Caco-2 (cell line): ENCODE measurements at regions not wholly inside any gene's neighbourhood (a gene's known extent, or its start where the extent isn't known, plus 50 kb on each side); places are given as distances from the start of the nearest gene placed in this dataset.
A peak's percentile ranks its signal among the peaks of the same experiment; 100 is the strongest.

Experiments used
- BruUV-seq: library from RNA; stranded (reverse); fragments of 400-500 nt; replicated peaks from 2 replicates; lab custom pipeline; 2021; lab: Mats Ljungman, UMichigan
- CTCF ChIA-PET: fragments of 300-600 bp; sonication (Branson Sonifier 250); formaldehyde crosslinking; loops from one replicate; lab custom pipeline; 2022; ENCODE audit warnings: antibody characterized with exemption; lab: Charles Lee
- POLR2A ChIA-PET: fragments of 300-600 bp; sonication (Branson Sonifier 250); formaldehyde crosslinking; loops from one replicate; lab custom pipeline; 2022; ENCODE audit warnings: antibody characterized with exemption; lab: Charles Lee
- DNase-seq, 2 experiments: peaks; one replicate each; pipeline versions ENCODE4 v3.0.0 to v3.0.0-alpha.2; 2020 to 2022
- H3K27me3 ChIP-seq: replicated peaks from 2 replicates; pipeline ENCODE4 v1.6.0; 2011; ENCODE audit warnings: low read length; ENCODE audit not compliant: control insufficient read depth, insufficient read depth
- H3K36me3 ChIP-seq: 2 replicates; pipeline ENCODE4 v1.5.1; 2011; ENCODE audit warnings: low read length; ENCODE audit not compliant: control insufficient read depth, insufficient read depth
- H3K4me1 ChIP-seq: fragments of 250-450 bp; sonication (Bioruptor Pico); 2 replicates; pipeline ENCODE4 v1.5.1; 2020; ENCODE audit warnings: mild to moderate bottlenecking
- H3K4me3 ChIP-seq: 2 replicates; pipeline ENCODE4 v1.5.1; 2011; ENCODE audit warnings: low read depth, mild to moderate bottlenecking, control low read depth, low read length
- H3K9me3 ChIP-seq: fragments of 250-450 bp; sonication (Bioruptor Pico); 2 replicates; pipeline ENCODE4 v1.5.1; 2020; ENCODE audit warnings: mild to moderate bottlenecking, moderate library complexity
- H3K27ac Mint-ChIP-seq: one replicate; pipeline ENCODE4 v1.8.0; 2022; ENCODE audit warnings: mixed read lengths; ENCODE audit not compliant: unreplicated experiment
- H3K27me3 Mint-ChIP-seq: one replicate; pipeline ENCODE4 v1.8.0; 2022; ENCODE audit warnings: mixed read lengths; ENCODE audit not compliant: insufficient read depth, unreplicated experiment
- H3K36me3 Mint-ChIP-seq: one replicate; pipeline ENCODE4 v1.8.0; 2022; ENCODE audit warnings: mild to moderate bottlenecking, mixed read lengths; ENCODE audit not compliant: insufficient read depth, unreplicated experiment
- H3K4me1 Mint-ChIP-seq: one replicate; pipeline ENCODE4 v1.8.0; 2022; ENCODE audit warnings: low read depth, mixed read lengths; ENCODE audit not compliant: unreplicated experiment
- H3K4me3 Mint-ChIP-seq: one replicate; pipeline ENCODE4 v1.8.0; 2022; ENCODE audit warnings: mild to moderate bottlenecking, moderate library complexity, mixed read lengths; ENCODE audit not compliant: unreplicated experiment
- H3K9me3 Mint-ChIP-seq: one replicate; pipeline ENCODE4 v1.8.0; 2022; ENCODE audit warnings: mixed read lengths; ENCODE audit not compliant: unreplicated experiment
- CTCF ChIP-seq, 2 experiments: fragments of 200-600 bp in 1 of 2; IDR thresholded peaks; 1 replicate in 1 of 2; 2 replicates in 1 of 2; pipeline versions ENCODE4 v1.5.1 to v1.8.0; 2011 to 2022; ENCODE audit warnings: antibody characterized with exemption in 1 of 2, control low read depth in 1 of 2, inconsistent platforms in 1 of 2, low read depth in 1 of 2, low read length in 1 of 2, mild to moderate bottlenecking in 1 of 2, moderate library complexity in 1 of 2; ENCODE audit not compliant: insufficient read depth in 1 of 2, severe bottlenecking in 1 of 2, unreplicated experiment in 1 of 2
- intact Hi-C: fragments of 100-400 bp; cut with micrococcal nuclease; formaldehyde crosslinking; loops from one replicate; pipeline ENCODE4 v1.10.0; 2022; ENCODE audit not compliant: unreplicated experiment

GRCh38 chr4:100082852-100083251, 107.4 kb downstream of the DDIT4L start:
- Mint-ChIP-seq H3K4me3 (no peak overlapping the region), H3K36me3 (no peaks in the 10 kb centered on the region), H3K27me3 (peaks cover 3% of the 10 kb centered on the region), H3K27ac (no peak overlapping the region), H3K4me1 (peaks cover 14% of the 10 kb centered on the region), H3K9me3 (peaks cover 20% of the 10 kb centered on the region)
- BruUV-seq = no TSS peak
- no peak for TF ChIP-seq CTCF (IDR thresholded peaks at IDR 0.05; ENCODE audit: insufficient read depth in 1 of 2, low read depth in 1 of 2, low read length in 1 of 2, severe bottlenecking in 1 of 2, unreplicated experiment in 1 of 2)
- no peak for DNase-seq
- POLR2A ChIA-PET = no interaction called here
- no peak overlapping the region for H3K4me3 ChIP-seq
- intact Hi-C loops = no loop called here
- H3K9me3 ChIP-seq = no peaks in the 10 kb centered on the region
- no peaks in the 10 kb centered on the region for H3K27me3 ChIP-seq
- H3K4me1 ChIP-seq = peaks cover 28% of the 10 kb centered on the region; the same call in 1 of the 2 replicates
- CTCF ChIA-PET = no interaction called here
- H3K36me3 ChIP-seq = no peaks in the 10 kb centered on the region

GRCh38 chr4:100081491-100081890, 108.8 kb downstream of the DDIT4L start:
- no peak for TF ChIP-seq CTCF (IDR thresholded peaks at IDR 0.05; ENCODE audit: insufficient read depth in 1 of 2, low read depth in 1 of 2, low read length in 1 of 2, severe bottlenecking in 1 of 2, unreplicated experiment in 1 of 2)
- BruUV-seq = no TSS peak

GRCh38 chr4:100079264-100079663, 111.0 kb downstream of the DDIT4L start:
- intact Hi-C loops = no loop called here
- Mint-ChIP-seq H3K36me3 (no peaks in the 10 kb centered on the region), H3K4me3 (no peak overlapping the region), H3K27ac (peak overlapping the region; percentile 56), H3K9me3 (no peaks in the 10 kb centered on the region), H3K27me3 (peaks cover 3% of the 10 kb centered on the region), H3K4me1 (no peaks in the 10 kb centered on the region)
- Histone ChIP-seq H3K9me3 (no peaks in the 10 kb centered on the region), H3K4me1 (no peaks in the 10 kb centered on the region), H3K27me3 (no peaks in the 10 kb centered on the region), H3K4me3 (no peak overlapping the region), H3K36me3 (no peaks in the 10 kb centered on the region)
- ChIA-PET CTCF (no interaction called here), POLR2A (no interaction called here)
- no peak for DNase-seq
- BruUV-seq = no TSS peak
- no peak for TF ChIP-seq CTCF (IDR thresholded peaks at IDR 0.05; ENCODE audit: insufficient read depth in 1 of 2, low read depth in 1 of 2, low read length in 1 of 2, severe bottlenecking in 1 of 2, unreplicated experiment in 1 of 2)

More at GRCh38 chr4:100081491-100081890, 108.8 kb downstream of the DDIT4L start:
- Mint-ChIP-seq H3K27ac (no peak overlapping the region), H3K4me1 (peaks cover 7% of the 10 kb centered on the region), H3K9me3 (peaks cover 8% of the 10 kb centered on the region), H3K36me3 (no peaks in the 10 kb centered on the region), H3K27me3 (peaks cover 3% of the 10 kb centered on the region), H3K4me3 (no peak overlapping the region)
- CTCF ChIA-PET = no interaction called here
- Histone ChIP-seq H3K4me3 (no peak overlapping the region), H3K4me1 (peaks cover 17% of the 10 kb centered on the region; the same call in 1 of the 2 replicates), H3K36me3 (no peaks in the 10 kb centered on the region), H3K9me3 (no peaks in the 10 kb centered on the region), H3K27me3 (no peaks in the 10 kb centered on the region)
- intact Hi-C loops = no loop called here
- POLR2A ChIA-PET = no interaction called here
- no peak for DNase-seq
